ENCODE measurements at regions not wholly inside any gene's neighbourhood (a gene's known extent, or its start where the extent isn't known, plus 50 kb on each side); places are given as distances from the start of the nearest gene placed in this dataset.

- intact Hi-C loops (cut with DNase I; ENCODE audit: low total_unique reads), result no loop called here
Measured at GRCh38 chr12:132385923-132386751, 56.7 kb upstream of the GALNT9 start.

GRCh38 chr12:132384916-132385774 lies 55.8 kb upstream of the GALNT9 start:
- TF ChIP-seq POLR2A (IDR thresholded peaks at IDR 0.05) (no peak), CTCF (IDR thresholded peaks at IDR 0.05) (no peak)
- no peak for DNase-seq
- no peaks in the 10 kb centered on the region for H3K9me3 ChIP-seq
- H3K27me3 ChIP-seq, result peaks cover 0 to 18% of the 10 kb centered on the region in 2 donors
- H3K27ac ChIP-seq, result no peak overlapping the region
- H3K4me1 ChIP-seq, result peaks cover 0 to 6% of the 10 kb centered on the region in 2 donors
- intact Hi-C loops (cut with DNase I; ENCODE audit: low total_unique reads), result no loop called here
- no peak overlapping the region for H3K4me3 ChIP-seq
- H3K36me3 ChIP-seq, result no peaks in the 10 kb centered on the region

More at GRCh38 chr12:132385923-132386751, 56.7 kb upstream of the GALNT9 start:
- Histone ChIP-seq H3K9me3 (no peaks in the 10 kb centered on the region), H3K36me3 (no peaks in the 10 kb centered on the region), H3K4me3 (no peak overlapping the region), H3K27ac (no peak overlapping the region), H3K27me3 (peaks cover 0 to 11% of the 10 kb centered on the region in 2 donors), H3K4me1 (peaks cover 0 to 6% of the 10 kb centered on the region in 2 donors)
- TF ChIP-seq CTCF (IDR thresholded peaks at IDR 0.05), result no peak
- TF ChIP-seq POLR2A (IDR thresholded peaks at IDR 0.05), result no peak
- DNase-seq, result no peak

DNA sequence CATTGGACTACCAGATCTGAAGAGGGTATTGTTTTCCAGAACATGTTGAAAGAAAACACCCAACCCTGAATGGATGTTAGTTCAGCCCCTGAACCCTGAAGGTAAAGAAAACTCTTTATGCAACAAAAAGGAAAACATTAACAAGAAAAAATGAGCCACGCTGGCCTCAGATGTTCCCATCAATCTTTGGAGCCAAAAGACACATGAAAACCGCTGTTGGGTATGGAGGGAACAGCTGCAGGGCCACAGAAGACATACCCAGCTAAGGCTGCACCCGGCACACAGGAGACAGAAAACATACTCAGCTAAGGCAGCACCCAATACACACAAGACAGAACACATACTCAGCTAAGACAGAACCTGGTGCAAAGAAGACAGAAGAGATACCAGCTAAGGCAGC lies 51.3 kb upstream of the GALNT9 start:
- DNase-seq, result no peak
- peaks cover 0 to 25% of the 10 kb centered on the region in 2 donors for H3K27me3 ChIP-seq
- H3K4me1 ChIP-seq, result peaks cover 0 to 2% of the 10 kb centered on the region in 2 donors
- no peak overlapping the region for H3K4me3 ChIP-seq
- TF ChIP-seq POLR2A (IDR thresholded peaks at IDR 0.05), result no peak
- TF ChIP-seq CTCF (IDR thresholded peaks at IDR 0.05), result no peak
- H3K27ac ChIP-seq, result no peak overlapping the region
- no peaks in the 10 kb centered on the region for H3K36me3 ChIP-seq
- intact Hi-C loops (cut with DNase I; ENCODE audit: low total_unique reads), result no loop called here
- no peaks in the 10 kb centered on the region for H3K9me3 ChIP-seq

DNA sequence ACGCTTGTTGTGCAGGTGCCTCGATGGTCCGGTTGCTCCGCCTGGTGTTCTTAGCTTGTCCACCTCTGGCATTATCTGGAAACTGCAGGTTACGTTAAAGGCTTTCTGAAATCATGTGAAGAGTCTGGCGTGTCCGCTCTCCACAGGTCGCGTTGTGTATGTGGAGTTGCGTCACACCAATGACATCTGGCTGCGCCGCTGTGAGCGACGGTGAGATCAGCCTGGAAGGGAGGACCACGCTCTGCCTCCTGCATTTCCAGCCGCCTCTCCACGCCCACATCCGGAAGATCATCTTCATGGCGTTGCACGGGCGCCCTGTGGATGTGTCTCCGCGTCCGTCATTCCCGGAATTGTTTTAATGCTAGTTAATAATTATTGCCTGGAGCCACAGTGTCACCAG lies 50.6 kb upstream of the GALNT9 start:
- no peak overlapping the region for H3K4me3 ChIP-seq
- DNase-seq, result no peak
- TF ChIP-seq CTCF (IDR thresholded peaks at IDR 0.05) (no peak), POLR2A (IDR thresholded peaks at IDR 0.05) (no peak)
- peaks cover 0 to 28% of the 10 kb centered on the region in 2 donors for H3K27me3 ChIP-seq
- H3K9me3 ChIP-seq, result no peaks in the 10 kb centered on the region
- no peaks in the 10 kb centered on the region for H3K4me1 ChIP-seq
- intact Hi-C loops (cut with DNase I; ENCODE audit: low total_unique reads), result no loop called here
- H3K36me3 ChIP-seq, result no peaks in the 10 kb centered on the region
- no peak overlapping the region for H3K27ac ChIP-seq

GRCh38 chr12:132379576-132379975 lies 50.2 kb upstream of the GALNT9 start:
- peaks cover 0 to 32% of the 10 kb centered on the region in 2 donors for H3K27me3 ChIP-seq
- no peak for TF ChIP-seq CTCF (IDR thresholded peaks at IDR 0.05)
- TF ChIP-seq POLR2A (IDR thresholded peaks at IDR 0.05), result no peak
- intact Hi-C loops (cut with DNase I; ENCODE audit: low total_unique reads), result no loop called here
- no peaks in the 10 kb centered on the region for H3K9me3 ChIP-seq
- no peak for DNase-seq
- no peaks in the 10 kb centered on the region for H3K4me1 ChIP-seq
- H3K27ac ChIP-seq, result no peak overlapping the region
- no peak overlapping the region for H3K4me3 ChIP-seq
- no peaks in the 10 kb centered on the region for H3K36me3 ChIP-seq

All from uterus (tissue), 3 donors.